Loucy (cell line): ENCODE measurements at regions not wholly inside any gene's neighbourhood (a gene's known extent, or its start where the extent isn't known, plus 50 kb on each side); places are given as distances from the start of the nearest gene placed in this dataset.

Source experiments
- H2AFZ ChIP-seq: fragments of 200-600 bp; sonication (generic); 2 replicates; pipeline ENCODE4 v1.6.0; 2016; ENCODE audit warnings: antibody characterized with exemption, mild to moderate bottlenecking, low read length, moderate library complexity
- H3F3A ChIP-seq: fragments of 200-600 bp; 2 replicates; pipeline ENCODE4 v1.6.0; 2016; ENCODE audit warnings: antibody characterized with exemption, low read depth, mild to moderate bottlenecking
- H3K27me3 ChIP-seq: fragments of 200-600 bp; sonication (generic); 2 replicates; pipeline ENCODE4 v1.6.1; 2014; ENCODE audit warnings: low read length, mild to moderate bottlenecking; ENCODE audit not compliant: insufficient read depth, poor library complexity, severe bottlenecking
- H3K36me3 ChIP-seq: fragments of 200-600 bp; sonication (generic); 2 replicates; pipeline ENCODE4 v1.6.1; 2016; ENCODE audit warnings: low read length; ENCODE audit not compliant: insufficient read depth
- H3K4me1 ChIP-seq: fragments of 200-600 bp; sonication (generic); 2 replicates; pipeline ENCODE4 v1.5.1; 2014; ENCODE audit warnings: low read length, mild to moderate bottlenecking; ENCODE audit not compliant: insufficient read depth, poor library complexity, severe bottlenecking
- H3K4me2 ChIP-seq: fragments of 200-600 bp; sonication (generic); 2 replicates; pipeline ENCODE4 v1.6.0; 2014; ENCODE audit warnings: antibody characterized with exemption, low read length, low read depth, mild to moderate bottlenecking; ENCODE audit not compliant: poor library complexity, severe bottlenecking
- H3K4me3 ChIP-seq: fragments of 200-600 bp; sonication (generic); 2 replicates; pipeline ENCODE4 v1.5.1; 2014; ENCODE audit warnings: low read length, mild to moderate bottlenecking, mixed read lengths; ENCODE audit not compliant: poor library complexity, severe bottlenecking
- H3K79me2 ChIP-seq: fragments of 200-600 bp; sonication (generic); 2 replicates; pipeline ENCODE4 v1.6.1; 2014; ENCODE audit warnings: low read length; ENCODE audit not compliant: insufficient read depth
- H3K9ac ChIP-seq: fragments of 200-600 bp; sonication (generic); 2 replicates; pipeline ENCODE4 v1.6.0; 2014; ENCODE audit warnings: mild to moderate bottlenecking, low read depth, low read length, moderate library complexity; ENCODE audit not compliant: poor library complexity, severe bottlenecking
- H3K9me2 ChIP-seq: fragments of 200-600 bp; sonication (generic); replicated peaks from 2 replicates; pipeline ENCODE4 v1.6.1; 2016; ENCODE audit warnings: low read depth, low read length, mixed read lengths
- H3K9me3 ChIP-seq: fragments of 200-600 bp; sonication (generic); 2 replicates; pipeline ENCODE4 v1.6.1; 2014; ENCODE audit warnings: mild to moderate bottlenecking, antibody characterized with exemption, low read length, low read depth; ENCODE audit not compliant: insufficient read depth
- H4K20me1 ChIP-seq: fragments of 200-600 bp; sonication (generic); 2 replicates; pipeline ENCODE4 v1.6.0; 2014; ENCODE audit warnings: antibody characterized with exemption, low read length, mild to moderate bottlenecking; ENCODE audit not compliant: insufficient read depth, poor library complexity, severe bottlenecking
- EZH2phosphoT487 ChIP-seq: fragments of 200-600 bp; IDR thresholded peaks from 2 replicates; pipeline ENCODE4 v1.6.1; 2018; ENCODE audit warnings: antibody characterized with exemption, mild to moderate bottlenecking, moderate library complexity, borderline replicate concordance
- TF ChIP-seq, protein P1 (sequence below): fragments of 200-600 bp; sonication (generic); conservative IDR thresholded peaks from 2 replicates; pipeline ENCODE4 v1.5.1; 2014; ENCODE audit warnings: mild to moderate bottlenecking, antibody characterized with exemption, low read length

- Histone ChIP-seq H3K9me2 (no peaks in the 10 kb centered on the region), H3K4me2 (no peak overlapping the region), H4K20me1 (no peaks in the 10 kb centered on the region), H3K27me3 (no peaks in the 10 kb centered on the region), H3K4me3 (no peak overlapping the region), H3F3A (no peaks in the 10 kb centered on the region), H2AFZ (no peak overlapping the region), H3K9ac (no peak overlapping the region), H3K79me2 (no peaks in the 10 kb centered on the region), H3K9me3 (no peaks in the 10 kb centered on the region), H3K4me1 (no peaks in the 10 kb centered on the region), H3K36me3 (no peaks in the 10 kb centered on the region)
- TF ChIP-seq EZH2phosphoT487, result no peak
- TF ChIP-seq, protein P1, sequence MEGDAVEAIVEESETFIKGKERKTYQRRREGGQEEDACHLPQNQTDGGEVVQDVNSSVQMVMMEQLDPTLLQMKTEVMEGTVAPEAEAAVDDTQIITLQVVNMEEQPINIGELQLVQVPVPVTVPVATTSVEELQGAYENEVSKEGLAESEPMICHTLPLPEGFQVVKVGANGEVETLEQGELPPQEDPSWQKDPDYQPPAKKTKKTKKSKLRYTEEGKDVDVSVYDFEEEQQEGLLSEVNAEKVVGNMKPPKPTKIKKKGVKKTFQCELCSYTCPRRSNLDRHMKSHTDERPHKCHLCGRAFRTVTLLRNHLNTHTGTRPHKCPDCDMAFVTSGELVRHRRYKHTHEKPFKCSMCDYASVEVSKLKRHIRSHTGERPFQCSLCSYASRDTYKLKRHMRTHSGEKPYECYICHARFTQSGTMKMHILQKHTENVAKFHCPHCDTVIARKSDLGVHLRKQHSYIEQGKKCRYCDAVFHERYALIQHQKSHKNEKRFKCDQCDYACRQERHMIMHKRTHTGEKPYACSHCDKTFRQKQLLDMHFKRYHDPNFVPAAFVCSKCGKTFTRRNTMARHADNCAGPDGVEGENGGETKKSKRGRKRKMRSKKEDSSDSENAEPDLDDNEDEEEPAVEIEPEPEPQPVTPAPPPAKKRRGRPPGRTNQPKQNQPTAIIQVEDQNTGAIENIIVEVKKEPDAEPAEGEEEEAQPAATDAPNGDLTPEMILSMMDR, result no peak
Measured at GRCh38 chr13:80707000-80707983, 366.4 kb upstream of the SPRY2 start.

DNA sequence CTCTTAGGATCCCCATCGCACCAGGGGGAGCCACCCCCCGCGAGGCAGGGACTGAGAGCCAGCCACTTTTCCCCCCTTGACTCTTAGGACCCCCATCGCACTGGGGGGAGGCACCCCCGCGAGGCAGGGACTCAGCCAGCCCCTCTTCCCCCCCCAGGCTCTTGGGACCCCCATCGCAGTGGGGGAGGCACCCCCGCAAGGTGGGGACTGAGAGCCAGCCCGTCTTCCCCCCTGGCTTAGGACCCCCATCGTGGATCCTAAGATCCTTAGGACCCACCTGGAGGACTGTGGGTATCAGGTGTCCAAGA lies 365.2 kb upstream of the SPRY2 start:
- Histone ChIP-seq H3K9me2 (no peaks in the 10 kb centered on the region), H3K79me2 (no peaks in the 10 kb centered on the region), H3K36me3 (no peaks in the 10 kb centered on the region), H3K9me3 (no peaks in the 10 kb centered on the region), H3K4me2 (no peak overlapping the region), H3K9ac (no peak overlapping the region), H3F3A (no peaks in the 10 kb centered on the region), H3K4me1 (no peaks in the 10 kb centered on the region), H4K20me1 (no peaks in the 10 kb centered on the region), H3K4me3 (no peak overlapping the region), H2AFZ (no peak overlapping the region), H3K27me3 (no peaks in the 10 kb centered on the region)
- TF ChIP-seq, protein P1, result no peak
- no peak for TF ChIP-seq EZH2phosphoT487

DNA sequence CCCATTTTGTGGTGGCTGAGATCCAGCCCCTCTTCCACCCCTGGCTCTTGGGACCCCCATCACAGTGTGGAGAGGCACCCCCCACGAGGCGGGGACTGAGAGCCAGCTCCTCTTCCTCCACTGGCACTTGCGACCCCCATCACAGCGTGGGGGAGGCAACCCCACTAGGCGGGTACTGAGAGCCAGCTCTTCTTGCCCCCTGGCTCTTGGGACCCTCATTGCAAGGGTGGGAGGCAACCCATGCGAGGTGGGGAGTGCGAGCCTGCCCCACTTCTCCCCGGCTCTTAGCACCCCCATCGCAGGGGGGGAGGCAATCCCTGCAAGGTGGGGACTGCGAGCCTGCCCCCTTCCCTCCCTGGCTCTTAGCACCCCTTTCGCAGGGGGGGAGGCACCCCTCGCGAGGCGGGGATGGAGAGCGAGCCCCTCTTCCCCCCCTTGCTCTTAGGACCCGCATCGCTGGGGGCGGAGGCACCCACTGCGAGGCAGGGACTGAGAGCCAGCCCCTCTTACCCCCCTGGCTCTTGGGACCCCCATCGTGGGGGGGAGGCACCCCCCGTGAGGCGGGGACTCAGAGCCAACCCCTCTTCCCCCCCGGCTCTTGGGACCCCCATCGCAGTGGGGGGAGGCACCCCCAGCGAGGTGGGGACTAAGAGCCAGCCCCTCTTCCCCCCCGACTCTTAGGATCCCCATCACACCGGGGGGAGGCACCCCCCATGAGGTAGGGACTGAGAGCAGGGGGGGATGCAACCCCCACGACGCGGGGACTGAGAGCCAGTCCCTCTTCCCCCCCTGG lies 364.6 kb upstream of the SPRY2 start:
- H3K9me2 ChIP-seq, result no peaks in the 10 kb centered on the region
- no peaks in the 10 kb centered on the region for H3K27me3 ChIP-seq
- no peaks in the 10 kb centered on the region for H3K79me2 ChIP-seq
- no peaks in the 10 kb centered on the region for H4K20me1 ChIP-seq
- H3K9ac ChIP-seq, result no peak overlapping the region
- no peaks in the 10 kb centered on the region for H3K36me3 ChIP-seq
- H3K4me1 ChIP-seq, result no peaks in the 10 kb centered on the region
- H3K4me2 ChIP-seq, result no peak overlapping the region
- H2AFZ ChIP-seq, result no peak overlapping the region
- TF ChIP-seq EZH2phosphoT487, result no peak
- TF ChIP-seq, protein P1, result no peak
- no peaks in the 10 kb centered on the region for H3K9me3 ChIP-seq
- H3F3A ChIP-seq, result no peaks in the 10 kb centered on the region
- H3K4me3 ChIP-seq, result no peak overlapping the region
